GM12864 (cell line): ENCODE measurements at regions not wholly inside any gene's neighbourhood (a gene's known extent, or its start where the extent isn't known, plus 50 kb on each side); places are given as distances from the start of the nearest gene placed in this dataset.
"Not testable (repeated sequence)": the region's sequence is repeated elsewhere in the genome, so short reads cannot be mapped to it uniquely, and the experiment has no call there.

Experiments used
- DNase-seq: peaks from one replicate; pipeline ENCODE4 v3.0.0-alpha.2; 2011; ENCODE audit warnings: low read depth
- H3K4me3 ChIP-seq: 2 replicates; pipeline ENCODE4 v1.5.1; 2011; ENCODE audit warnings: mild to moderate bottlenecking, low read depth, low read length, control low read depth
- TF ChIP-seq, protein P1 (sequence below): IDR thresholded peaks from 2 replicates; pipeline ENCODE4 v1.5.1; 2011; ENCODE audit warnings: low read depth, mild to moderate bottlenecking, moderate library complexity, low read length, control low read depth, inconsistent platforms; ENCODE audit errors: missing control alignments

DNA sequence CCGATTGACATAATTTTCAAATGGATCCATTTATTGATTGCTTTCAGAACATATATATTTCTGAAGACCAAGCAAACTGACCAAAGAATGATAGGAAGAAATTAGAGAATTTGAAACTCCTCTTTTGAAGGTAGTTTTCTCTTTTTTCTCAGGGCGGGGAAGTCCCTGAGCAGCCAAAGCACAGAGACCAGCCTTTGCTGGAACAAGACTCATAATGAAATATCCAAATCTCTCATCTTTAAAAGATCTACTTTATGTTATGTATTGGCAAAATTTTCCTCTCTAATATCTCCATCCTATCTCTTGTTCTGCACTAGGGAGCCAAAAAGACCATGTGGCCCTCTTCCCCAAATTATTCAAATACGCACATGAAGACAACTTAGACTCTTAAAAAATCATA, 379.0 kb upstream of the TCF4 start:
- DNase-seq, result no peak
- no peak overlapping the region for H3K4me3 ChIP-seq
- TF ChIP-seq, protein P1, sequence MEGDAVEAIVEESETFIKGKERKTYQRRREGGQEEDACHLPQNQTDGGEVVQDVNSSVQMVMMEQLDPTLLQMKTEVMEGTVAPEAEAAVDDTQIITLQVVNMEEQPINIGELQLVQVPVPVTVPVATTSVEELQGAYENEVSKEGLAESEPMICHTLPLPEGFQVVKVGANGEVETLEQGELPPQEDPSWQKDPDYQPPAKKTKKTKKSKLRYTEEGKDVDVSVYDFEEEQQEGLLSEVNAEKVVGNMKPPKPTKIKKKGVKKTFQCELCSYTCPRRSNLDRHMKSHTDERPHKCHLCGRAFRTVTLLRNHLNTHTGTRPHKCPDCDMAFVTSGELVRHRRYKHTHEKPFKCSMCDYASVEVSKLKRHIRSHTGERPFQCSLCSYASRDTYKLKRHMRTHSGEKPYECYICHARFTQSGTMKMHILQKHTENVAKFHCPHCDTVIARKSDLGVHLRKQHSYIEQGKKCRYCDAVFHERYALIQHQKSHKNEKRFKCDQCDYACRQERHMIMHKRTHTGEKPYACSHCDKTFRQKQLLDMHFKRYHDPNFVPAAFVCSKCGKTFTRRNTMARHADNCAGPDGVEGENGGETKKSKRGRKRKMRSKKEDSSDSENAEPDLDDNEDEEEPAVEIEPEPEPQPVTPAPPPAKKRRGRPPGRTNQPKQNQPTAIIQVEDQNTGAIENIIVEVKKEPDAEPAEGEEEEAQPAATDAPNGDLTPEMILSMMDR, result no peak

GRCh38 chr18:55964171-55964570, 376.2 kb upstream of the TCF4 start:
- no peak for DNase-seq
- no peak overlapping the region for H3K4me3 ChIP-seq

DNA sequence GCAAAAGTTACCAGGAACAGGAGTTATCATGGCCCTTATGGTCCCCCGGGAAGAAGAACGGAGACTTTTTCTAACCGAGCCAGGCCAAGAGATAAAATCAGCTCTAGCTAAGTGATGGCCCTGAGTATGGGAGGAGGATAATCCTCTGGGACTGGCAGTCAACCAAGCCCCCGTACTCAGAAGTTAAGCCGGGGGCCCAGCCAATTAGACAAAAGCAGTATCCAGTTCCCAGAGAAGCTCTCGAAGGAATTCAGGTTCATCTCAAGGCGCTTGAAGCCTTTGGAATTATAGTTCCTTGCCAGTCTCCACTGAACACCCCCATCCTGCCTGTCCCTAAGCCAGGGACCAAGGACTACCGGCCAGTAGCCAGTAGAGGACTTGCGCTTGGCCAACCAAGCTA, 365.3 kb upstream of the TCF4 start:
- TF ChIP-seq, protein P1, result no peak
- H3K4me3 ChIP-seq, result no peak overlapping the region
- DNase-seq, result no peak

More at GRCh38 chr18:55964171-55964570, 376.2 kb upstream of the TCF4 start:
- TF ChIP-seq, protein P1, result no peak

- not testable (repeated sequence) for DNase-seq, H3K4me3 ChIP-seq
Observed at GRCh38 chr18:55951738-55952137, 363.7 kb upstream of the TCF4 start.

DNA sequence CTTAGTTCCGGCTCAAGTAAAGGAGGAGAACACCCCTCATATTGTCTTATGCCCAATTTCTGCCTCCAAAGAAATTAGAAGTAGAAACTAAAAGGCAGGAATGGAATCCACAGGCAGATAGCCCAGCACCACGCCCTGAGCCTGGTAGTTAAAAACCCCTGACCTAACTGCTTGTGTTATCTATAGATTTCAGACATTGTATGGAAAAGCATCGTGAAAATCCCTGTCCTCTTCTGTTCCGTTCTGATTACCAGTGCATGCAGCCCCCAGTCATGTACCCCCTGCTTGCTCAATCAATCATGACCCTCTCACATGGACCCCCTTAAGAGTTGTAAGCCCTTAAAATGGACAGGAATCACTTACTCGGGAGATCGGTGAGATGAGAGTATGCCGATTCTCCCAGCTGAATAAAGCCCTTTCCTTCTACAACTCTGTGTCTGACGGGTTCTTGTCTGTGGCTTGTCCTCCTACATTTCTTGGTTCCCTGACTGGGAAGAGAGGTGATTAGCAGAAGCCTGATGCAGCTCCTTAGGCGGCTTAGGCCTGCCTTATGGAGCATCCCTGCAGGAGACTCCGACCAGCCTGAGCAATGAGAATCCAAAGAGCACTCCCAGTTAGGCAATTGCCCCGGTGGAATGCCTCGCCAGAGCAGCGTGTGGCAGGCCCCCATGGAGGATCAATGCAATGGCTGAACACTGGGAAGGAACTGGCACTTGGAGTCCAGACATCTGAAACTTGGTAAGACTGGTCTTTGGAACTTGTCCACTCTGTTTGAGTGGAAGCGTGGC, 362.6 kb upstream of the TCF4 start:
- TF ChIP-seq, protein P1, result no peak
- no peak for DNase-seq
- no peak overlapping the region for H3K4me3 ChIP-seq

- no peak overlapping the region for H3K4me3 ChIP-seq
- DNase-seq, result no peak
- TF ChIP-seq, protein P1, result no peak
Observed at GRCh38 chr18:55934821-55935220, 346.8 kb upstream of the TCF4 start.

DNA sequence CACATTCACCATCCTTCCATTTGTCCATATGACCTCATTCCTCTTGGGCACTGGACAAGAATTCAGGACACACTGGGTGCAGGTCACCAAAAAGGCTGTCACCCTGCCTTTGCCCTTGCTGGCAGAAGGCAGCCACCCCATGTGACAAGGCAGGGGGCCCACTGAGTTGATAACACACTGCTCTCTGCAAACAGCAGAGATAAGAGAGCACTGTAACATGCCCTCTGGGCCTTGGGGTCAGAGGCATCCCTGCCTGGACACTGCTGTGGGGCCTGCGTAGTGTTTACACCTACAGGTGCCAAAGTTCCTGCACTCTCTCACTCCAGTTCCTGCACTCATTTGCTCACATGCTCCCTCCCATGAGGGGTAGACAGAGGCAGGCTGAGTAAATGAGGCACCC, 344.7 kb upstream of the TCF4 start:
- H3K4me3 ChIP-seq, result no peak overlapping the region
- TF ChIP-seq, protein P1, result no peak
- no peak for DNase-seq
